ENCODE measurements at regions not wholly inside any gene's neighbourhood (a gene's known extent, or its start where the extent isn't known, plus 50 kb on each side); places are given as distances from the start of the nearest gene placed in this dataset.

GRCh38 chr1:47675047-47675675 lies 237.3 kb downstream of the FOXD2 start:
- FAIRE-seq = no peak
- no peak for DNase-seq (ENCODE audit: insufficient read length, low spot score)
- no peak for TF ChIP-seq CTCF (IDR thresholded peaks at IDR 0.05; ENCODE audit: insufficient read depth, missing control alignments)

GRCh38 chr1:47675721-47676120 lies 237.9 kb downstream of the FOXD2 start:
- DNase-seq (ENCODE audit: insufficient read length, low spot score) (no peak), FAIRE-seq (no peak)
- TF ChIP-seq CTCF (IDR thresholded peaks at IDR 0.05; ENCODE audit: insufficient read depth, missing control alignments) = no peak

- no peak for FAIRE-seq
- no peak for TF ChIP-seq CTCF (IDR thresholded peaks at IDR 0.05; ENCODE audit: insufficient read depth, missing control alignments)
- no peak for DNase-seq (ENCODE audit: insufficient read length, low spot score)
Measured at GRCh38 chr1:47676311-47677054, 238.6 kb downstream of the FOXD2 start.

GRCh38 chr1:47677241-47677940 lies 239.5 kb downstream of the FOXD2 start:
- TF ChIP-seq CTCF (IDR thresholded peaks at IDR 0.05; ENCODE audit: insufficient read depth, missing control alignments) = no peak
- DNase-seq (ENCODE audit: insufficient read length, low spot score) (no peak), FAIRE-seq (no peak)

GRCh38 chr1:47678464-47678980 lies 240.7 kb downstream of the FOXD2 start:
- FAIRE-seq = no peak
- TF ChIP-seq CTCF (IDR thresholded peaks at IDR 0.05; ENCODE audit: insufficient read depth, missing control alignments) = no peak
- DNase-seq (ENCODE audit: insufficient read length, low spot score) = no peak

GRCh38 chr1:47679301-47679791 lies 241.5 kb downstream of the FOXD2 start:
- no peak for TF ChIP-seq CTCF (IDR thresholded peaks at IDR 0.05; ENCODE audit: insufficient read depth, missing control alignments)
- no peak for DNase-seq (ENCODE audit: insufficient read length, low spot score)
- no peak for FAIRE-seq
